ENCODE measurements at regions not wholly inside any gene's neighbourhood (a gene's known extent, or its start where the extent isn't known, plus 50 kb on each side); places are given as distances from the start of the nearest gene placed in this dataset.

DNA sequence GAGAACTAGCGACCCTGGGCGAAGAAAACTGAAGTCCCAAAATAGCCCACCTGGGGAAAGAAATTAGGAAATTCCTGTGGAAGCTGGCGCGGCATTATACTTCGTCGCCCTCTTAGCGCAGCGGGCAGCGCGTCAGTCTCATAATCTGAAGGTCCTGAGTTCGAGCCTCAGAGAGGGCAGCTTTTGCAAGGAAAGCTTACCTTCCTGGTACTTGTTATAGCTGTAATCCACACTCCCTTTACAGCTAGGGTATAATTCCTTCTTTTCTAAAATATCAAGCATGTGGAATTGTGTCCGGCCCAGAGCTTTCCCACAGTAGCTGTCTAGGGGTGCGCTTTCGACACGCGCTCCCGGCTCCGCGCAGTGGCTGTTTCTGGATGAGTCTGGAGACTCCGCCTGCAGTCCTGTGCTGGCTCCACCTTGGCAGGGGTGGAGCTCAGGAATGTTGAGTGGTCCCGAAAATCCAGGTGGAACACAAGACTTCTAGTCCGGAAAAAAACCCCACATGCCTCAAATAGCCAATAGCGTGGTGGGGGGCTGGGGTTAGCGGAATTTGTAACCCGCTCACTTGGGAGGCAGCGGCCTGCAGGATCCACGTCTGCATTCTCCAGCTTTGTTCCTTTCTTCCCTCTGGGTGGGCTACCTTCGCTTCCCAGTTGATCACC, 83.7 kb upstream of the ZNF322 start:
- BruUV-seq (replicated peaks), result no TSS peak
- Histone ChIP-seq H4K20me1 (ENCODE audit: insufficient read depth, low read length) (no peaks in the 10 kb centered on the region), H3K4me2 (ENCODE audit: low read depth, low read length) (peak overlapping the region; percentile 31), H4K91ac (ENCODE audit: insufficient read depth, low read depth, low read length) (no peak overlapping the region), H2BK5ac (ENCODE audit: low read depth, low read length, poor library complexity, severe bottlenecking) (no peak overlapping the region), H2AK9ac (replicated peaks; ENCODE audit: low read depth, low read length, poor library complexity) (no peak overlapping the region), H3K36me3 (ENCODE audit: control insufficient read depth, insufficient read depth, low read length) (no peaks in the 10 kb centered on the region), H2BK15ac (ENCODE audit: low read depth, low read length) (no peak overlapping the region), H3K4me3 (ENCODE audit: insufficient read depth, low read depth, low read length) (no peak overlapping the region), H4K5ac (ENCODE audit: low read depth, low read length) (no peak overlapping the region), H3K79me1 (ENCODE audit: low read depth in 1 of 2, low read length in 2 of 2) (no peaks in the 10 kb centered on the region), H2BK20ac (ENCODE audit: low read depth, low read length) (no peak overlapping the region), H3K18ac (ENCODE audit: low read depth, low read length) (no peak overlapping the region), H3K4me1 (ENCODE audit: control insufficient read depth, insufficient read depth, low read length) (no peaks in the 10 kb centered on the region), H3K9me3 (ENCODE audit: control insufficient read depth, insufficient read depth, low read length) (no peaks in the 10 kb centered on the region), H3K9me1 (ENCODE audit: insufficient read depth, low read length) (no peaks in the 10 kb centered on the region), H3K27ac (ENCODE audit: insufficient read depth, low read length) (no peak overlapping the region), H3K27me3 (ENCODE audit: control insufficient read depth, insufficient read depth, low read length) (peaks cover 9% of the 10 kb centered on the region; the same call in 1 of the 2 replicates), H3K4ac (ENCODE audit: low read depth, low read length) (no peak overlapping the region), H3K56ac (ENCODE audit: extremely low read depth, insufficient read depth, low read length) (no peak overlapping the region), H3K23ac (ENCODE audit: low read depth, low read length) (no peak overlapping the region), H4K8ac (ENCODE audit: low read depth in 2 of 2, low read length in 2 of 2) (no peak overlapping the region), H3K14ac (replicated peaks; ENCODE audit: low read depth, low read length) (no peak overlapping the region), H3K9ac (ENCODE audit: low read depth, low read length) (no peak overlapping the region), H2BK120ac (ENCODE audit: low read depth, low read length) (no peak overlapping the region), H2AFZ (replicated peaks; ENCODE audit: low read length, poor library complexity) (no peak overlapping the region), H2AK5ac (ENCODE audit: low read depth, low read length) (no peak overlapping the region)
- intact Hi-C loops (cut with micrococcal nuclease), result no loop called here
- ChIA-PET POLR2A (ENCODE audit: unreplicated experiment) (no interaction called here), CTCF (no interaction called here)
- DNase-seq, result peak; percentile 78
- WGBS, 2 experiments (ENCODE audit: extremely low coverage in 2 of 2, insufficient read length in 1 of 2), result 0% methylated on average over 8 of the region's 28 CpGs; no CpG with 5 or more reads in 1 of the 2 experiments
- ATAC-seq (ENCODE audit: low read depth), result peak; percentile 97
- TF ChIP-seq NFE2L2 (IDR thresholded peaks at IDR 0.05; ENCODE audit: low read depth, low read length), result no peak
- peak; percentile 37; the same call in 1 of the 2 replicates for TF ChIP-seq FOS (IDR thresholded peaks at IDR 0.05; ENCODE audit: low read depth, low read length)
- in situ Hi-C loops (cut with MboI; ENCODE audit: low sequenced_read_pairs), result no loop called here
- dilution Hi-C loops (cut with HindIII; ENCODE audit: low sequenced_read_pairs, unreplicated experiment), result no loop called here

Data from IMR-90 (cell line).